OCI-LY1 (cell line): ENCODE measurements at regions not wholly inside any gene's neighbourhood (a gene's known extent, or its start where the extent isn't known, plus 50 kb on each side); places are given as distances from the start of the nearest gene placed in this dataset.

Source experiments
- H2AFZ ChIP-seq: fragments of 200-600 bp; sonication (generic), shearing (Covaris generic); 2 replicates; pipeline ENCODE4 v1.6.0; 2014; ENCODE audit warnings: antibody characterized with exemption, mild to moderate bottlenecking, low read length
- H3F3A ChIP-seq: fragments of 200-600 bp; sonication (generic), shearing (Covaris generic); 2 replicates; pipeline ENCODE4 v1.6.0; 2014; ENCODE audit warnings: mild to moderate bottlenecking, antibody characterized with exemption, low read length, moderate library complexity; ENCODE audit not compliant: insufficient read depth
- H3K27ac ChIP-seq: fragments of 200-600 bp; sonication (generic); 2 replicates; pipeline ENCODE4 v1.5.1; 2014; ENCODE audit warnings: low read length, mixed run types, mild to moderate bottlenecking, low read depth; ENCODE audit not compliant: poor library complexity, severe bottlenecking
- H3K27me3 ChIP-seq: fragments of 200-600 bp; sonication (generic); 2 replicates; pipeline ENCODE4 v1.6.0; 2014; ENCODE audit warnings: antibody characterized with exemption, mild to moderate bottlenecking, low read length, moderate library complexity; ENCODE audit not compliant: insufficient read depth
- H3K36me3 ChIP-seq: fragments of 200-600 bp; sonication (generic); 2 replicates; pipeline ENCODE4 v1.6.1; 2014; ENCODE audit warnings: mild to moderate bottlenecking, antibody characterized with exemption, low read length, moderate library complexity, mixed read lengths; ENCODE audit not compliant: insufficient read depth
- H3K4me1 ChIP-seq: fragments of 200-600 bp; sonication (generic); 2 replicates; pipeline ENCODE4 v1.5.1; 2014; ENCODE audit warnings: mild to moderate bottlenecking, low read length, moderate library complexity; ENCODE audit not compliant: insufficient read depth, severe bottlenecking
- H3K4me2 ChIP-seq: fragments of 200-600 bp; sonication (generic), shearing (Covaris generic); 2 replicates; pipeline ENCODE4 v1.6.1; 2014; ENCODE audit warnings: low read length
- H3K4me3 ChIP-seq: fragments of 200-600 bp; sonication (generic); 2 replicates; pipeline ENCODE4 v1.5.1; 2014; ENCODE audit warnings: low read length, low read depth, mild to moderate bottlenecking, mixed read lengths; ENCODE audit not compliant: poor library complexity, severe bottlenecking
- H3K79me2 ChIP-seq: fragments of 200-600 bp; shearing (Covaris generic); 2 replicates; pipeline ENCODE4 v1.6.1; 2016; ENCODE audit warnings: mixed run types, low read length, mixed read lengths; ENCODE audit not compliant: insufficient read depth
- H3K9ac ChIP-seq: fragments of 200-600 bp; sonication (generic), shearing (Covaris generic); 2 replicates; pipeline ENCODE4 v1.6.1; 2014; ENCODE audit warnings: mild to moderate bottlenecking, low read length, mixed read lengths
- H3K9me2 ChIP-seq: fragments of 200-600 bp; sonication (generic), shearing (Covaris generic); 2 replicates; pipeline ENCODE4 v1.6.1; 2014; ENCODE audit warnings: low read depth, mild to moderate bottlenecking, low read length, mixed read lengths
- H3K9me3 ChIP-seq: fragments of 200-600 bp; shearing (Covaris generic); 2 replicates; pipeline ENCODE4 v1.6.1; 2014; ENCODE audit warnings: low read length, mixed read lengths
- H4K20me1 ChIP-seq: fragments of 200-600 bp; sonication (generic), shearing (Covaris generic); 2 replicates; pipeline ENCODE4 v1.6.0; 2016; ENCODE audit warnings: mild to moderate bottlenecking, low read length; ENCODE audit not compliant: insufficient read depth
- EZH2 ChIP-seq: fragments of 200-600 bp; sonication (generic), shearing (Covaris generic); IDR thresholded peaks from 2 replicates; pipeline ENCODE4 v1.8.0; 2017; ENCODE audit warnings: borderline replicate concordance, mixed run types, mild to moderate bottlenecking, antibody characterized with exemption, low read length, moderate library complexity, mixed read lengths
- TF ChIP-seq, protein P1 (sequence below): fragments of 200-600 bp; sonication (generic), shearing (Covaris generic); IDR thresholded peaks from 2 replicates; pipeline ENCODE4 v1.5.1; 2017; ENCODE audit warnings: mild to moderate bottlenecking, antibody characterized with exemption, low read length, moderate library complexity, mixed read lengths

DNA sequence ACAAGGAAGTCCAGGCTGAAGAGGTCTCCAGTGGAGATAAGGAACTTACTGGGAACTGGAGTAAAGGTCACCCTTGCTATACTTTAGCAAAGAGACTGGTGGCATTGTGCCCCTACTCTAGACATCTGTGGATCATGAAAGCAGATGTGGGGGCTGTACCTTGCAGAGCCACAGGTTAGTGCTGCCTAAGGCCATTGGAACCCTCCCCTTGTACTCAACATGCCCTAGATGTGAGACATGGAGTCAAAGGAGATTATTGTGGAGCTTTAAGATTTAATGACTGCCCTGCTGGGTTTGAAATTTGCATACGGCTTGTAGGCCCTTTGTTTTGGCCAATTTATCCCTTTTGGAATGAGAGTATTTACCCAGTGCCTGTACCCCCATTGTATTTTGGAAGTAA, 397.3 kb upstream of the GRIN3A start:
- Histone ChIP-seq H2AFZ (no peak overlapping the region), H3K79me2 (no peaks in the 10 kb centered on the region), H3K4me3 (no peak overlapping the region), H4K20me1 (no peaks in the 10 kb centered on the region), H3F3A (no peaks in the 10 kb centered on the region), H3K4me2 (no peak overlapping the region), H3K36me3 (no peaks in the 10 kb centered on the region), H3K9me2 (no peaks in the 10 kb centered on the region), H3K27me3 (no peaks in the 10 kb centered on the region), H3K9me3 (no peaks in the 10 kb centered on the region), H3K27ac (no peak overlapping the region), H3K4me1 (no peaks in the 10 kb centered on the region), H3K9ac (no peak overlapping the region)
- TF ChIP-seq, protein P1, sequence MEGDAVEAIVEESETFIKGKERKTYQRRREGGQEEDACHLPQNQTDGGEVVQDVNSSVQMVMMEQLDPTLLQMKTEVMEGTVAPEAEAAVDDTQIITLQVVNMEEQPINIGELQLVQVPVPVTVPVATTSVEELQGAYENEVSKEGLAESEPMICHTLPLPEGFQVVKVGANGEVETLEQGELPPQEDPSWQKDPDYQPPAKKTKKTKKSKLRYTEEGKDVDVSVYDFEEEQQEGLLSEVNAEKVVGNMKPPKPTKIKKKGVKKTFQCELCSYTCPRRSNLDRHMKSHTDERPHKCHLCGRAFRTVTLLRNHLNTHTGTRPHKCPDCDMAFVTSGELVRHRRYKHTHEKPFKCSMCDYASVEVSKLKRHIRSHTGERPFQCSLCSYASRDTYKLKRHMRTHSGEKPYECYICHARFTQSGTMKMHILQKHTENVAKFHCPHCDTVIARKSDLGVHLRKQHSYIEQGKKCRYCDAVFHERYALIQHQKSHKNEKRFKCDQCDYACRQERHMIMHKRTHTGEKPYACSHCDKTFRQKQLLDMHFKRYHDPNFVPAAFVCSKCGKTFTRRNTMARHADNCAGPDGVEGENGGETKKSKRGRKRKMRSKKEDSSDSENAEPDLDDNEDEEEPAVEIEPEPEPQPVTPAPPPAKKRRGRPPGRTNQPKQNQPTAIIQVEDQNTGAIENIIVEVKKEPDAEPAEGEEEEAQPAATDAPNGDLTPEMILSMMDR = no peak
- no peak for TF ChIP-seq EZH2

DNA sequence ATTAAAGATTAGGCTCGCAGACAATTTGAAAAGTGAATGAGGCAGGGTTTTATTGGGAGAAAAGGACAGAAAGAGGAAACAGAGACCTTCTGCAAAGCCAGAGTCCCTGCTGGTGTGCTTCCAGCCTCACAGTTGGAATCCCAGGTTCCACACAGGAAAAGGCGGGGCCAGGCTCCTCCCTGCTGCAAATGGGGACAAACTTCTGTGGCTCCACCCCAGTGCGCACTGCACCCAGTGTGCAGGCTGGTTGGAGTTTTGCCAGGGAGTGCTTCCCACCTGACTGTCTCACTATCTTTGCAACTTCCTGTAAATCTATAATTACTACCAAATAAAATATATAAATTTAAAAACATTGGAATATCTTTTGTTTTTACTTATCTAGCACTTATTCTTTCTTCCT, 386.0 kb upstream of the GRIN3A start:
- no peak overlapping the region for H3K4me3 ChIP-seq
- H3K79me2 ChIP-seq = no peaks in the 10 kb centered on the region
- no peaks in the 10 kb centered on the region for H3K9me2 ChIP-seq
- TF ChIP-seq, protein P1 = no peak
- no peak for TF ChIP-seq EZH2
- H3K9me3 ChIP-seq = no peaks in the 10 kb centered on the region
- no peaks in the 10 kb centered on the region for H3F3A ChIP-seq
- H4K20me1 ChIP-seq = no peaks in the 10 kb centered on the region
- H3K9ac ChIP-seq = no peak overlapping the region
- H3K4me1 ChIP-seq = no peaks in the 10 kb centered on the region
- H3K36me3 ChIP-seq = no peaks in the 10 kb centered on the region
- no peak overlapping the region for H3K4me2 ChIP-seq
- no peak overlapping the region for H2AFZ ChIP-seq
- no peaks in the 10 kb centered on the region for H3K27me3 ChIP-seq
- H3K27ac ChIP-seq = no peak overlapping the region

DNA sequence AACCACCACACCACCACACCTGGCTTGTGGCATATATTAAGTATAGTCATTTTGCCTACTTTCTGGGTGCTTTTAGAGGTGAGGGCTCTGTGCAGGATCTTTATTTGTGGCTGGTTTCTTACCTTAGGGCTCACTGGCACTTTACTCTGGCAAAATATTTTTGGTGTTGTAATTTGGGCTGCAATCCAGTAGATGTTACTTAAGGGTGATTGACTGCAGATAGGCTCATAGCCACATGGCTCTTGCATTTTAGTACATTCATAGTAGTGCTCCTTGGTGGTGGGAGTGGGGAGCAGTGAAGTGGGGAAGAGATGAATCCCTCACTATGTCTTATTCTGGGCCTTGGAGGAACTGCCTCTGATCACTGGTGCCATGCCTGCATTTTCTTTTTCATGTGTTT, 376.1 kb upstream of the GRIN3A start:
- H3K4me3 ChIP-seq = no peak overlapping the region
- H3K27ac ChIP-seq = no peak overlapping the region
- H3F3A ChIP-seq = no peaks in the 10 kb centered on the region
- no peak overlapping the region for H3K9ac ChIP-seq
- no peaks in the 10 kb centered on the region for H4K20me1 ChIP-seq
- H3K4me2 ChIP-seq = no peak overlapping the region
- TF ChIP-seq, protein P1 = no peak
- no peak for TF ChIP-seq EZH2
- H3K9me3 ChIP-seq = no peaks in the 10 kb centered on the region
- H2AFZ ChIP-seq = no peak overlapping the region
- H3K27me3 ChIP-seq = no peaks in the 10 kb centered on the region
- H3K4me1 ChIP-seq = no peaks in the 10 kb centered on the region
- no peaks in the 10 kb centered on the region for H3K79me2 ChIP-seq
- no peaks in the 10 kb centered on the region for H3K36me3 ChIP-seq
- H3K9me2 ChIP-seq = no peaks in the 10 kb centered on the region
